GM21367 (cell line): ENCODE measurements at regions not wholly inside any gene's neighbourhood (a gene's known extent, or its start where the extent isn't known, plus 50 kb on each side); places are given as distances from the start of the nearest gene placed in this dataset.
"Not testable (repeated sequence)": the region's sequence is repeated elsewhere in the genome, so short reads cannot be mapped to it uniquely, and the experiment has no call there.

Experiments used
- ATAC-seq: cut with Tn5 transposase; IDR thresholded peaks from one replicate; pipeline ENCODE4 v1.9.1; 2021; ENCODE audit not compliant: unreplicated experiment

GRCh38 chr11:86167499-86168164, 76.9 kb upstream of the EED start:
- ATAC-seq, result no peak

- ATAC-seq, result not testable (repeated sequence)
Observed at GRCh38 chr11:86166287-86166686, 78.3 kb upstream of the EED start.

- ATAC-seq, result no peak
Observed at GRCh38 chr11:86164106-86164505, 80.4 kb upstream of the EED start.

- not testable (repeated sequence) for ATAC-seq
Observed at GRCh38 chr11:86163221-86163876, 81.2 kb upstream of the EED start.

- no peak for ATAC-seq
Observed at GRCh38 chr11:86162239-86162638, 82.3 kb upstream of the EED start.

- ATAC-seq, result no peak
Observed at GRCh38 chr11:86161837-86162236, 82.7 kb upstream of the EED start.

- ATAC-seq, result no peak
Observed at GRCh38 chr11:86161336-86161735, 83.2 kb upstream of the EED start.

GRCh38 chr11:86160541-86161149, 83.9 kb upstream of the EED start:
- ATAC-seq, result no peak

- ATAC-seq, result no peak
Observed at GRCh38 chr11:86159581-86159891, 85.0 kb upstream of the EED start.

GRCh38 chr11:86158704-86159580, 85.6 kb upstream of the EED start:
- ATAC-seq, result no peak

GRCh38 chr11:86157797-86158378, 86.7 kb upstream of the EED start:
- ATAC-seq, result no peak

- no peak for ATAC-seq
Observed at GRCh38 chr11:86156397-86156955, 87.6 kb upstream of the PICALM start.

GRCh38 chr11:86155200-86155844, 86.4 kb upstream of the PICALM start:
- ATAC-seq, result no peak

- ATAC-seq, result no peak
Observed at GRCh38 chr11:86153439-86153838, 84.6 kb upstream of the PICALM start.

GRCh38 chr11:86152901-86153300, 84.0 kb upstream of the PICALM start:
- ATAC-seq, result no peak

GRCh38 chr11:86152006-86152862, 83.3 kb upstream of the PICALM start:
- ATAC-seq, result no peak

GRCh38 chr11:86151174-86152005, 82.5 kb upstream of the PICALM start:
- peak; percentile 45 for ATAC-seq

- ATAC-seq, result no peak
Observed at GRCh38 chr11:86150847-86151173, 81.9 kb upstream of the PICALM start.

- ATAC-seq, result no peak
Observed at GRCh38 chr11:86149792-86150191, 80.9 kb upstream of the PICALM start.
